ENCODE measurements at regions not wholly inside any gene's neighbourhood (a gene's known extent, or its start where the extent isn't known, plus 50 kb on each side); places are given as distances from the start of the nearest gene placed in this dataset.

GRCh38 chr20:17827079-17827478 is 127.3 kb downstream of the BANF2 start:
- H3K27me3 ChIP-seq (ENCODE audit: control insufficient read depth in 3 of 3, insufficient read depth in 3 of 3, low read length in 2 of 3) = no peaks in the 10 kb centered on the region
- TF ChIP-seq, protein P1, sequence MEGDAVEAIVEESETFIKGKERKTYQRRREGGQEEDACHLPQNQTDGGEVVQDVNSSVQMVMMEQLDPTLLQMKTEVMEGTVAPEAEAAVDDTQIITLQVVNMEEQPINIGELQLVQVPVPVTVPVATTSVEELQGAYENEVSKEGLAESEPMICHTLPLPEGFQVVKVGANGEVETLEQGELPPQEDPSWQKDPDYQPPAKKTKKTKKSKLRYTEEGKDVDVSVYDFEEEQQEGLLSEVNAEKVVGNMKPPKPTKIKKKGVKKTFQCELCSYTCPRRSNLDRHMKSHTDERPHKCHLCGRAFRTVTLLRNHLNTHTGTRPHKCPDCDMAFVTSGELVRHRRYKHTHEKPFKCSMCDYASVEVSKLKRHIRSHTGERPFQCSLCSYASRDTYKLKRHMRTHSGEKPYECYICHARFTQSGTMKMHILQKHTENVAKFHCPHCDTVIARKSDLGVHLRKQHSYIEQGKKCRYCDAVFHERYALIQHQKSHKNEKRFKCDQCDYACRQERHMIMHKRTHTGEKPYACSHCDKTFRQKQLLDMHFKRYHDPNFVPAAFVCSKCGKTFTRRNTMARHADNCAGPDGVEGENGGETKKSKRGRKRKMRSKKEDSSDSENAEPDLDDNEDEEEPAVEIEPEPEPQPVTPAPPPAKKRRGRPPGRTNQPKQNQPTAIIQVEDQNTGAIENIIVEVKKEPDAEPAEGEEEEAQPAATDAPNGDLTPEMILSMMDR (IDR thresholded peaks at IDR 0.05; ENCODE audit: control extremely low read depth, extremely low read depth) = no peak
- no peaks in the 10 kb centered on the region for H3K9me3 ChIP-seq (ENCODE audit: control insufficient read depth in 4 of 4, insufficient read depth in 3 of 4, low read length in 3 of 4)
- no peak overlapping the region for H3K9ac ChIP-seq (ENCODE audit: insufficient read depth in 1 of 2, low read length in 2 of 2)
- H3K4me1 ChIP-seq (ENCODE audit: control insufficient read depth in 5 of 5, insufficient read depth in 5 of 5, low read length in 5 of 5) = peaks cover 0 to 53% (median 13%) of the 10 kb centered on the region in 5 donors
- DNase-seq = no peak
- H3K4me3 ChIP-seq = no peak overlapping the region
- no peak overlapping the region for H3K27ac ChIP-seq (ENCODE audit: low read depth in 1 of 2, low read length in 1 of 2)
- WGBS, 2 donors = 91 to 98% methylated on average over 4 of the region's 4 CpGs
- H3K36me3 ChIP-seq (ENCODE audit: control insufficient read depth in 4 of 4, insufficient read depth in 4 of 4, low read length in 4 of 4) = no peaks in the 10 kb centered on the region
- ATAC-seq (ENCODE audit: insufficient read depth, low FRiP score) = no peak

- ATAC-seq (ENCODE audit: insufficient read depth, low FRiP score) (no peak), DNase-seq (no peak)
- WGBS, 2 donors = 83 to 88% methylated on average over 8 of the region's 8 CpGs
- Histone ChIP-seq H3K9ac (ENCODE audit: insufficient read depth in 1 of 2, low read length in 2 of 2) (no peak overlapping the region), H3K27ac (ENCODE audit: low read depth in 1 of 2, low read length in 1 of 2) (peak overlapping the region; percentile 16 to 18), H3K4me1 (ENCODE audit: control insufficient read depth in 5 of 5, insufficient read depth in 5 of 5, low read length in 5 of 5) (peaks cover 0 to 60% (median 13%) of the 10 kb centered on the region in 5 donors), H3K27me3 (ENCODE audit: control insufficient read depth in 3 of 3, insufficient read depth in 3 of 3, low read length in 2 of 3) (no peaks in the 10 kb centered on the region), H3K36me3 (ENCODE audit: control insufficient read depth in 4 of 4, insufficient read depth in 4 of 4, low read length in 4 of 4) (no peaks in the 10 kb centered on the region), H3K4me3 (no peak overlapping the region), H3K9me3 (ENCODE audit: control insufficient read depth in 4 of 4, insufficient read depth in 3 of 4, low read length in 3 of 4) (no peaks in the 10 kb centered on the region)
- TF ChIP-seq, protein P1 (IDR thresholded peaks at IDR 0.05; ENCODE audit: control extremely low read depth, extremely low read depth) = no peak
These were observed 126.4 kb downstream of the BANF2 start for GRCh38 chr20:17825960-17826843.

DNA sequence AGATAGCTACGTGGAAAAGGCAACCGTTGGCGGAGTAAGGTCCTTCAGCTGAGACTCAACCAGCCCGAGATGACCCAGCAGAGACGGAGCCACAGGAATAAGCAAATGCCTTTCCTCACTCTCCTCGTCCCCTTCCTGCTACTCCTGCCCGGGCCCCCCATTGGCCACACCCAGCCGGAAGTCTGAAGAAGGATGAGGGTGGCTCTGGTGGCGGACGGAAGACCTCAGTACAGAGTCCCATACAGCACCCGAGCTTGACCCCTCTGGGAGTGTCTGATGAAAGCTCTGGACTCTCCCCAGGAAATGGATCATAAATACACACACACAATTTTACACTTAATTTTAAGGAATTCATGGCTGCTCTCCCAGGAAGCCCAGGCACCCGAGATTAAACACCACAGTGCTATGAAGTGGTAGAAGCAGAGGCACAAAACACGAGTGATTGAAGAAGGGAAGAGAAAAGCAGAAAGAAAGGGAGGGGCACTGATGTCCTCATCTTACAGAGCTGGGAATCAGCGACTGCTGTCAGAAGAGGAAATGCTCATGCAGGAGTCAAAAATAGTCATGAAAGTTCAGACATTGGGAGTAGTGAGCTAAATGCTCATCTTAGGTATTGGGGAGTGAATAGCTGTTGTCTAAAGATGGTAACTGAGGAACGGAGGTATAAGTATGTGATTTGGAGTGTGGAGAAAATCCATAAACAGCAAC is 125.6 kb downstream of the BANF2 start:
- no peak overlapping the region for H3K4me3 ChIP-seq
- TF ChIP-seq, protein P1 (IDR thresholded peaks at IDR 0.05; ENCODE audit: control extremely low read depth, extremely low read depth) = no peak
- no peak overlapping the region for H3K9ac ChIP-seq (ENCODE audit: insufficient read depth in 1 of 2, low read length in 2 of 2)
- H3K9me3 ChIP-seq (ENCODE audit: control insufficient read depth in 4 of 4, insufficient read depth in 3 of 4, low read length in 3 of 4) = no peaks in the 10 kb centered on the region
- DNase-seq = peak; percentile 86 to 91 (median 89)
- H3K4me1 ChIP-seq (ENCODE audit: control insufficient read depth in 5 of 5, insufficient read depth in 5 of 5, low read length in 5 of 5) = peaks cover 0 to 53% (median 13%) of the 10 kb centered on the region in 5 donors
- peak overlapping the region; percentile 35 to 71 for H3K27ac ChIP-seq (ENCODE audit: low read depth in 1 of 2, low read length in 1 of 2)
- 50 to 52% methylated on average over 15 of the region's 15 CpGs for WGBS, 2 donors
- H3K27me3 ChIP-seq (ENCODE audit: control insufficient read depth in 3 of 3, insufficient read depth in 3 of 3, low read length in 2 of 3) = no peaks in the 10 kb centered on the region
- no peaks in the 10 kb centered on the region for H3K36me3 ChIP-seq (ENCODE audit: control insufficient read depth in 4 of 4, insufficient read depth in 4 of 4, low read length in 4 of 4)
- no peak for ATAC-seq (ENCODE audit: insufficient read depth, low FRiP score)
